ENCODE measurements at regions not wholly inside any gene's neighbourhood (a gene's known extent, or its start where the extent isn't known, plus 50 kb on each side); places are given as distances from the start of the nearest gene placed in this dataset.

DNA sequence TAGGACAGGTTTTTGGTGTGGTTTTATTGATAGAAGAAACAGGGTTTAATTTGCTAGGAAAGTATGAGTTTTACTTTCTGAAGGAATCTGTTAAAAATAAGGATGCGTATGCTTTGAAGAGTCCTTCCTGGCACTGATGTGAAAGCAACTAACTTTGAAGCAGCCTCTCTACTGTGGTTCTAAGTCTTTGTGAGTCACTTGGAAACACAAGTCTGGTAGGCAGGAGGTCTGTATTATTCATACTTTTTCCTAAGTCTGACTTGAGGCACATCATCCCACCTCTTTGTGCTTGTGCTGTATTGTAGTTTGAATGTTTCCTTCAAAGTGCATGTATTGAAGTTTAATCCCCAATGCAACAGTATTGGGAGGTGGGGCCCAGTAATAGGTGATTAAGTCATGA lies 129.0 kb downstream of the TAF11L14 start:
- DNase-seq = no peak

DNA sequence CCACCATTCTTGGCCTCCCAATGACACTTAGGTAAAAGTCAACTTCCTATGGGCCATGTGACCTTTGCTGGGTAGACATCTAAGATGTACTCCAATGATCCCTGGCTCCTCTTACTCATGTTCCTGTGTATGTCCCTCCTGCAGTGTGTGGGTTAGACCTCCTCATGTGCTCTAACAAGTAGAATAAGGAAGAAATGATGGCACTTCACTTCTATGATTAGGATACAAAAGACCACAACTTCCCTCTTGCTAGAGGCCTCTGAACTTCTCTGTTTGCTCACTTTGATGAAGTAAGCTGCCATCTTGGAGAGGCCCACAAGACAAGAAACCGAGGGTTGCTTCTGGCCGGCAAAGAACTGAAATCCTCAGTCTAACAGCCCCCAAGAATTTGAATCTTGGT lies 131.8 kb downstream of the TAF11L14 start:
- no peak for DNase-seq

DNA sequence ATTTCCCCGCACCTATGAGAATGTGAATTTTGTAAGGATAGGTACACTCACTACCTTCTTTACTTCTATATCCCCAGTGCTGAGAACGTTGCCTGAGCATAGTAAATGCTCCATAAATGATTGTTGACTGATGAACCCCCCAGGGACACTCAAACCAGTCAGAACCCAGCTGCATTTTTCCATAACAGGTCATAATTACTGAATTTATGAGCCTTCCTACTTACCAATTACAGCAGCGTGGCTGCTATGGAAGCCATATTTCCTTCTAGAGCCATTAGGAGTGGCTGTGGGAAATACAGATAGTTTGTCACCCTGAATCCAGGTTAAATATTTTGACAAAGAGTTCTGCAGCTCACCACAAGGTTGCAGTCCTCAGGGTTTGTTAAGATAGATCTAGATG lies 135.0 kb downstream of the TAF11L14 start:
- DNase-seq = no peak

DNA sequence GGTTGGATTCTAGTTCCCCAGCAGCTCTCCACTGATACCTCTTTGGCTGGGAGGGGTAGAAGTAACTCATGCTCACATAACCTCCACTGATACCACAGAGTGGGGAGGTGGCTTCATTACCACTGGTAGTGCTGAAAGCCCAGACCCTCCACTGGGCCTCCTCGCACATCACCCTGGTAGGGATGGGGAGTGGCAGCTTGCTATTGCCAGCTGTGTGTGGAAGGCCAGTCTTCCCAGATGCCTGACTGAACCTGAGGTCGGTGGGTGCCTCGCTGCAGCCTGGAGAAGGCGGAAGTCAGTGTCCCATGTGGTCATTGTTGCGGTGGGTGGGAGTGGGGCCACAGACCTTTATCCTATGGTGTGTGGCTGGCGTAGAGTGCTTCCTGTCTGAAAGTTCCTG lies 138.0 kb downstream of the TAF11L14 start:
- no peak for DNase-seq

DNA sequence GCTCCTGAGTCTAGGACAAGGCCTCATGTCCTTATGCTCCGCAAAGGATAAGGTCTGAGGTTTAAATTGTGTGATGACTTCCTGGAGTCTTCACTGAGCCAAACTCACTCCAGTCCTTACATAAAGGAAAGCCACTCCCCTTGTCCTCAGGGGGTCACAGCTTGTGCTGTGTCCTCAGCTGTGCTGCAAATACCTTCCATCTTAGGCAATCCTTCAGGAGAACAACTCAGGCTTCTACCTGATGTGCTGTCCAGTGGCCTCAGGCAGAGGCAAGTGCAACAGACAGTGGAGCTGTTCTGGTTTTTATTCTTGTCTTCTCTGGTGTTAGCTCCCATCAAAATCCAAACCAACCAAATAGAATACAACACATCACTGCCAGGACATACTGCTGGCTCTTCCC lies 151.5 kb downstream of the TAF11L14 start:
- no peak for DNase-seq

DNA sequence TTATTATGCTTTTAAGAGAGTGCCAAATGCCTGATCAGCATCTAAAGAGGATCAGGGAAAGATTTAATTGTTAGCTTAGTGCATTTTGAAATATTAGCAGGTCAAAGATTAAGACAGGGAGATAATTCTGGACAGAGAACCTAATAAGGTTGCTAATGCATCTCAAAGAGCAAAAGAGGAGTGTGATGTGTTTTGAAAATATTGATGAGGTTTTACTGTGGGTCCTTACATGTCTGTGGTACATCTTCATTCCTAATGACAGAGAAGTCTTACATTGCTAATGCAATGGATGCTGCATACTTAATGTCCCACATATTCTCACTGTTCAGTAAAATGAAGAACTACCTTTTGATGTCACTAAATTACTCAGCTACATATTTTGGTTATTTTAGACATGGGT lies 154.1 kb downstream of the TAF11L14 start:
- DNase-seq = no peak

DNA sequence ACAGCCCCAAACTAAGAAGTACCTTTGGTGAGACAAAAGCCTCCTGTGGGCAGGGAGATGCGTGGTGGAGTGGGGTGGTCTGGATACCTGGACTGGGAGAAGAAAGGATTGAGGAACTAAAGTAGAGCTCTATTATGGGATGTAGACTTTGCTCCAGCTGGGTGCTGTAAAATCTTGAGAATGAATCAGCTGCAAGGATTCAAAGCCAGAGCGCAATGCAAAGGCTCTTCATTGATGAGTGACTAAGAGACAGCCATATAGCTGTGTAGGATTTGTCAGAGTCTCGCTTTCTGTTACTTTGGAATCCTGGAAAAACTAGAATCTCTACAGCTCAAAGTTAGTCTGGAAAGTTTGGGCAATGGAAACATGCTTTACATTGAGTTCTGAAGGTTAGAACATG lies 159.9 kb downstream of the TAF11L14 start:
- no peak for DNase-seq

DNA sequence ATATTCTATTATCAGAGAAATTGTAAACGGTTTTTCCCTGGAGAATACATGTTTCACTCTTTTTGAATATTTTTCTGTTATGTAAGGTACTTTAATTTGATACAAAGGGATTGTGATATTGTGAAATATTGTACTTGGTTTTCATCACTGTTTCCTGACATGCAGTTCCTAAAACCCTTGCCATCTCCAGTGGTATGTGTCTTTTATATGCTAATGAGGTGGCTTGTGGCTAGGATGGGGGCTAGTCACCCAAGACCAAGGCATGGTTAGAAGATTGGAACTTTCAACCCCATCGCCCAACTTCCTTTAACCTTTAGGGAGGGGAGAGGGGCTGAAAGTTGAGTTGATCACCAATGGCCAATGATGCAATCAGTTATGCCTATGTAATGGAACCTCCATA lies 160.6 kb downstream of the TAF11L14 start:
- DNase-seq = no peak

DNA sequence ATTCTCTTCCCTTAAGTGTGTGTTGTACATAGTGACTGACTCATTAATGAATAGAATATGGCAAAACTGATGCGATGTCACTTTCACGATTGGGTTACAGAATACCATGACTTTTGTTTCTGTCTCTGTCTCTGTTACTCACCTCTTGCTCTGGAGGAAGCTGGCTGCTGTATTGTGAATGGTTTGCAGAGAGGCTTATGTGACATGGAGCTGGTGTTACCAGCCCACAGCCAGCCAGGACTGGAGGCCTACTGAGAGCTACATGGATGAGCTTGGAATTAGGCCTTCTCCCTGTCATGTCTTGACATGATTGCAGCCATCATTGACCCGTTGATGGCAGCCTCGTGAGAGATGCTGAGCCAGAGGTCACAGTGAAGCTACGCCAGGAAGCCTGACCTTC lies 161.9 kb downstream of the TAF11L14 start:
- DNase-seq = no peak

DNA sequence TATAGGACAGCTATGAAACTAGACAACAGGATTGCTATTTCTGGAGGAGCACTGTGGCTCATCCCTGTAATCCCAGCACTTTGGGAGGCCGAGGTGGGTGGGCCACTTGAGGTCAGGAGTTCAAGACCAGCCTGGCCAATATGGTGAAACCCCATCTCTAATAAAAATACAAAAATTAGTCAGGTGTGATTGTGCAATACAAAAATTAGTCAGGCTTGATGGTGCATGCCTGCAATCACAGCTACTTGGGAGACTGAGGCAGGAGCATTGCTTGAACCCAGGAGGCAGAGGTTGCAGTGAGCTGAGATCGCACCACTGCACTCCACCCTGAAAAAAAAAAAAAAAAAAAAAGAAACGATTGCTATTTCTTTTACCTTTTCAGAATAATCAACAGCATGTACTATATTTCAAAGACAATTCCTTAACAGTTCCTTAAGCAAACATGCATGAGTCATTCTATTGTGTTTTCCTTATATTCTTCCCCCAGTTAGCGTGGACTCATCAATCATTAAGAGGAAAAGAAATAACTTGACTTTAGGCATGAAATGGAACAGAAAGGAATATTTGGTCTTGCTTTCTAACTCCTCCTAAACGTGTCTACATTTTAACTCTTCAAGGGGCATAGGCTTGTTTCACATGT lies 162.6 kb downstream of the TAF11L14 start:
- no peak for DNase-seq

DNA sequence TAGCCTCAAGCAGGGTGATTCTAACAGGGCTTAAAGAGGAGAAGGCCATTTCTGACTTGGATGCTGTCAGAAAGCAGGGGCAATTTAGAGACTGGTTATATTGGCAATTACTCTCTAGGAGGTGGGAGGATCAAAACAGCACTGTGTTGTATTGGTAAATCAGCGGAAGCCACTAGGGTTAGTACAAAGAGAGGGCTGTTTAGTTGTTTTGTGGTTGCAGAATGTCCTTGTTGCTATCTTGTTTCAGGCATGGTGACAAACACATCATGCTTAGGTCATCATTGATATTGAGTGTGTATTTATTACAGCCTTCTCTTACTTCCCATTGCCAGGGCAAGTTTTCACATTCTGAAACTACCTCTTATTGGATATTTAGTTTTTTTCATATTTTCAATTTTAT lies 165.3 kb downstream of the TAF11L14 start:
- no peak for DNase-seq

DNA sequence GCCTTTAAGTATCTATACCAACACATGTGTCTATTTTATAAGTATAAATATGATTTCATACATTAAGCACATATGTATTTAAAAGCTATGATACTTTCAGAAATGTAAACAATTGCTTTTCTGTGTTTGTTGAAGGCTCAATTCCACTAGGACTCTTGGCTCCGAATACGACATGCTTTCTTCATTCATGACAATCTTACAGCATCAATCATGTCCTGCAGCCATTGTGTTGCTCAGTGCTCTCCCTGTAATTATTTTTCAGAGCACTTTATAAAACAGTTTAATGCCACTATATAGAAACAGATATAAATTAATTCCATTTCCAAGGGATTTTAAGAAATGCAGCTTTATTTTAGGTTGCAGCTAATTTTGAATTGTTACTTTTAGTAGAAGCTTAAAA lies 167.3 kb downstream of the TAF11L14 start:
- DNase-seq = no peak

DNA sequence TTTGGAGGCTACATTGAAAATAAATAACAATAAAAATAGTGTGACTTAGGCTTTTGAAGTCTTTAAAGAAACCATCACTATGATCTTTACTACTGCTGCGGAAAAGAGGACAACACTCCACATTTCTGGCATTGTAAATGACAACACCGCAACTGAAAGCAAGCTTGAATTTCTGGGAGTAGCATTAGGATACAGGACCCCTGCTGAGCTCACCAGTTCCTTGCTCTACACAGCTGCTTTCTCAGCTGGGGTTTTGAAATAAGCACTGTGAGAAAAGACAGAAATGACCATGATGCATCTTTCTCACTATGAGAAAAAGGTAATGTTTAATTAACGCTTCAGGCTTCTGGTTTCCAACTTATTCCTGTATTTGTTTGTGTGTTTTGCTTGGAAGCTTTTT lies 168.0 kb downstream of the TAF11L14 start:
- DNase-seq = no peak

DNA sequence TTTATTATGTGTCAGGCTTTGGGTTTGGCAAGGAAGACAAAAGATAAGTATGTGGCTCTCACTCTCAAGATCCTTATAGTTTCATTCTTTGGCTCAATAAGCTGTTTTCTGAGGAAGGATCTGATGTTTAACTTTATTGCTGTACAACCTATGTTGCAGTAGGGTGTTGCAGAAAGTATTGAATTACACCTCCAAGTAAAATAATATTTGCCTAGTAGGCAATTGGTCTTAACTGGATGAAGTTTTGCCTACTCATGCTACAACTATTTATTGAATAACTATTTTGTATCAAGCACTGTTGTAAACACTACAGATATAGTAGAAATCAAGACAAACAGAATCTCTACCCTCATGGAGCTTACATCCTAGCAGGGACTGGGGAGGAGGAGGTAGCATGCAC lies 169.7 kb downstream of the TAF11L14 start:
- no peak for DNase-seq

DNA sequence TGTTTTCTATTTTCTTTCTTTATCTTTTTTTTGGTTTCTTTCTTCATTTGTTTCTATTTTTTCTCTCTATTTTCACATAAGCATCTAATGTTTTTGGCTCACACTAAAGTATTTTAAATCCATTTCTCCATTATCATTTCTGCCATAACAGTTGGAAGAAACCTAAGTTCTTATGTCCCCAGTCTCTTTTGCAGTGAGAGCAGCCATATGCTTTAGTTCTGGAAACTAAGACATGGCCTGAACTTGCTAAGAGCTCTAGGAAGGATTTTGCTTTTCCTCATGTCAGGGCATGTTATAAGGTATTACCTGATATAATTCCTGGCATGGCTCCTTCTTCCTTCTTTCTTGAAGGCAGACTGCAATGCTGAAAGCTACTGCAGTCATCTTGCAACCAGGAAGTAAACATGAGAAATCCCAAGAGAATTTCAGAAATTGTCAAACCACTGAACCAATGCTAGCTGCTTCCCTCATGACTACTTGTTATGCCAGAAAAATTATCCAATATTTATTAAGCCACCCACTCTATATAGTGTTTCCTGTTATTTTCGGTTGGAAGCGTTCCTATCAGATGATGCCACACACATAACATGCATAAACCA lies 171.1 kb downstream of the TAF11L14 start:
- DNase-seq = no peak

DNA sequence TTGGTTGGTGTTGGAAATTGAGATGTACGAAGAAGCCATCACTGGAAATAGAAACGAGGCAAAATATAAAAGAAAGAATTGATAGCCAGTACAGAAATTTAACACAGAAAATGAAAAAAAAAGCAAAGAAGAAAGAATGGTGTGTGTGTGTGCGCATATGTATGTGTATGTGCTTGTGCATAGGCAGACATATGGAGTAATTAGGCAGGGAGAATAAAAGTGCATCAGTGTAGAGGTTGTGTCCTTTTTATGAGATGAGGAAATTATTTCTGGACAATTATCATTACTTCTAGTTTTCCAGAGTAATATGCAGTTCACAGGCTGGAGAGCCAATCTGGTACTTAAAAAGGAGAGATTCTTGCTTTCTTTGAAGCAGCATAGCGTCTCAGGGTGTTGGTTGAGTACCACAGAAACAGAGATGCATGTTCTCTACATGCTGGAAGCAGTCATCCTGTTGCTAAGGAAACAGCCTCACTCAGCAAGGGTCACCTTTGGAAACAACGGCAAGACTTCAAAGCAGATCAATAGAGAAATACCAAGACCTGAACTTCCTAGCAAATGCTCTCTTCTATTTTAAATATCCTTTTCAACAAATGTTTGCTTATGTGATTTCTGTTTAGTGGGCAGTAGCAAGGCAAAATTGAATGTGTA lies 172.7 kb downstream of the TAF11L14 start:
- DNase-seq = no peak

DNA sequence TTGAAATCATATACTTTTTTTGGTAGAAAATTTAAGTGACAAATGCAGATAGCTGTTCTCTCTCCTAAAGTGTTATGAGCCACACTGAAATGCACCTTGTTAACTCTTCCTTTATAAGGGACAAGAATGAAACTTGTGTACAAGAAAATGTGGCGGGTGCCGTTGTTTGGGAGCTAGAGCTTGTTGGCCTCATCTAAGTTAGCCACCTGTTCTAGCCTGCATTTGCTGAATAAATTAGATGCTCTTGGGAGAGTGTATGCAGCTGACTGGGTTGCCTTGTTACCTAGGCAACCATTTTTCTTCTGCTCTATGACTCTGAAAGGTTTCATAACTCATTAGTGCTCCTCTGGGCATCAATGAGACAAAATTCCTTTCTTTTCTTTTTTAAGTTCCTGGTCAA lies 174.3 kb downstream of the TAF11L14 start:
- DNase-seq = no peak

DNA sequence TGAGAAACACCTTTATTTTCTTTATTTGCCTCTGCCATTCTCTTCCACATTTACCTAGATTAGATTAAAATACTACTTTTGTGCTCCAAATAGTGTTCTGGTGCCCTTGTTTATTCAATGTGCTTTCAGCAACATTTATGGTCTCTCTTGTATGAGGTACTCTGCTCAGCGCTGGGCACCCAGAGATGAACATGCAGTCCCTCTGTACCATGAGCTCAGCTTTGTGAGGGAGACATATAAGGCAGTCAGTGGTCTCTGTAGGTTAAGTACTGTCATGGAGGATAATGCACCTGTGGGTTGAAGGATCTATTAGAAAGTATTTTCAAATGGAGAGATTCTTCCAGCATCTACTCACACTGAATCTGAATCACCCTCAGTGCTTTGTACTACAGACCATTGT lies 176.5 kb downstream of the TAF11L14 start:
- no peak for DNase-seq

DNA sequence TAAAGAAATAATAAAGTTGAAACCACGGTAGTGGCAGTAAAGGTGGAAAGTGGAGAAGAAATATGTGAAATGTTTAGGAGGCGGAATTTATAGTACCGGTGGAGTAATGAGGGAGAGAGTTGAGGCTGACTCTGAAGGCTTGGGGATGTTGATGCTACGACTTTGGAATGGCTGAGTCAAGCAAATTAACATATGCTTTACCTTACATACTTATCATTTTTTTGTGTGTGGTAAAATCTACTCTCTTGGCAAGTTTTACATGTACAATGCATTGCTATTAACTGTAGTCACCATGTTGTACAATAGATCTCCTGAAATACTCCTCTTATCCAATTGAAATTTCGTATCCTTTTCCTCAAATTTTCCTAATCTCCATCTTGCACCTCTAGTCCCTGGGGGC lies 179.0 kb downstream of the TAF11L14 start:
- no peak for DNase-seq

DNA sequence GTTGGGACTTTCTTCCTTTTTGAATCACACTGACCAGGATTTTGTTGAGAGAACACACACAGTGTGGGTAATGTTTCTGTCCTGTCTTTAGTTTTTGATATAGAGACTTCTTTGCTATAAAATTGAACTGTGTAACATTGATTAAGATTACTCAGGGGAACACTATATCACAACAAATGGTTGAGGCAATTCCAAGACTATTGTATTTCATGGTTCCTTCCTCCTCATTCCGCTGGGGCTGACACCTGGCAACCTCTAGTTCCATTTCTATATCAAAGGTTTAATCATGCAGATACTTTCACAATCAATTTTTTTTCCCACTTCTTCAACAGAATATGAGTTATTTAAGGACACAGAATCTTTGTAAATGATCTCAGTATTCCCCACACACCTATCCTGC lies 182.2 kb downstream of the TAF11L14 start:
- DNase-seq = no peak

DNA sequence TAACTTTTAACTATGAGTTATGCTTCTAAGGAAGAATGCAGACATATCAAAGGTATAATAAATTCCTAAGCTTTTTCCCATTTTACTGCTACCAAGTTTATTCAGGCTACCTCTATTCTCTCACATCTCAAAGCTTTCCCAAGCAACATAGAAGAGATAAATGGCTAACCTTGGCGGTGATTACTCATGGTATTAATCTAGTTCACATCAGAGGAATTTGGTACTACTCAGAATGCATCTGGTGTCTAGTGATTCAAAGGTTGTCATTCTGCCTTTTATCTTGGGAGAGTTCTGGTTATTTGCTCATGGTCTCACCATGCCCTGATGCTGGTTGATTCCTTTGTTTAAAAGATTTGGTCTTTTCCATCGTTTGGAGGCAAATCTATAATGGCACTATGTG lies 182.7 kb downstream of the TAF11L14 start:
- no peak for DNase-seq

DNA sequence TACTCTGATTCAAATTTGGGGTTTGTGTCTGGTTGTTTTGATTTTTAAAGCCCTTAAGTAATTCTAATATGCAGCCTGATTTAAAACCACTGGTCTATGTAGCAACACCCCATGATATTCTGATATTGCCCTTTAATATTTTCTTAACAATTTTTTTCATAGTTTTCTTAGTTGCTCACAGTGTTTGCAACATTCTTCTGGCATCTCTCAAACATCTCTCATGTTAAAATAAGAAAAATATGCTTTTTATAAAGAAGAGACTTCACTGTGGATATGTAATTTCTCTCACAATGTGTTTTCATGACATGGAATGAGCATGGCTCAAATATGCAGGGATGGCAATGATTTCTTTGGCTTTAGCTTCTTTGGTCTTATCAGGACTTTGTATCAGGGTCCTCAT lies 183.7 kb downstream of the TAF11L14 start:
- no peak for DNase-seq

DNA sequence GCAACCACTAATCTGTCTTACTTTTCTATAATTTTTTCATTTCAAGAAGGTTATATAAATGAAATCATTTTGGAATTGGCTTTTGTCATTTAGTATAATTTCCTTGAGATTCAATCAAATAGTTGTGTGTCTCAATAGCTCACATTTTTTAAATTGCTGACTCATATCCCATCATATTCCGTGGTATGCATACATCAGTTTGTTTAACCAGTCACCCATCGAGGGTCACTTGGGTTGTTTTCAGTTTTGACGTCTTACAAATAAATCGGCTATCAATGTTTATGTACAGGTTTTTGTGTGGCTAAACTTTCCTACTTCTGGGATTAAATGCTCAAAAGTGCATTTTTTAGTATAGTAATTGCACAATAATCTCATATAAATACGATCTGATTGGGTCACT lies 185.5 kb downstream of the TAF11L14 start:
- DNase-seq = no peak

DNA sequence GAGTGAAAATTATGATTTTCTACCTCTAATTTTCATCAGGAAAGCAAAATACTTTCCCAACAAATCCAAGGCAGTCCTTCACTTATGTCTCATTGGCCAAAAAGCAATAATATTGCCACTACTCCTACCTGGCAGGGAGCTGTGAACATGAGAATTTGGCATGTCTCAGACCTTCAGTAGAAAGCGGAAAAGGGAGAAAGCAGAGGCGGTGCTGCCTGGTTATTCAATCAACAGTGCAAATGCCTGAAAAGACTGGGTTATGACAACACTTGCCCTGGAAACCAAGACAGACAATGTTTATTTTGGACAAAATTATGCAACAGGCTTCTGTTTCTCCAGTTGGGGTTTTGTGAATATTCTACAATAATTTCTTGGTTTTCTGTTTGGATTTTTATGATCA lies 194.4 kb downstream of the TAF11L14 start:
- no peak for DNase-seq

DNA sequence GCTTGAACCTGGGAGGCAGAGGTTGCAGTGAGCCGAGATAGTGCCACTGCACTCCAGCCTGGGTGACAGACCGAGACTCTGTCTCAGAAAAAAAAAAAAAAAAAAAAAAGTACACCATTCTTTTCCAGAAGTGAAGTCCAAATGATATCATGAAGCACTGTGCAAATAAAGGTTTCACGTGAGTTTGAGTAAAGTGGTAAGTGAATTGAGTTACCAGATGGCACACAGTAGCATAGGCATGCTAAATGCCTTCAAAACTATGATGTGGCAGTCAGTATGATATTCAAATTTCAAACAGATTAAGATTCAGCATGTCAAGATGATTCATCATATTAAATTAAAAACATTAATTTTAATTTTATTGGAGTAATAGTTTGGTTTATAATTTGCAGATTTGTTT lies 195.2 kb downstream of the TAF11L14 start:
- DNase-seq = no peak

Data from NCI-H187 (cell line).